ENCODE measurements at regions not wholly inside any gene's neighbourhood (a gene's known extent, or its start where the extent isn't known, plus 50 kb on each side); places are given as distances from the start of the nearest gene placed in this dataset.

DNA sequence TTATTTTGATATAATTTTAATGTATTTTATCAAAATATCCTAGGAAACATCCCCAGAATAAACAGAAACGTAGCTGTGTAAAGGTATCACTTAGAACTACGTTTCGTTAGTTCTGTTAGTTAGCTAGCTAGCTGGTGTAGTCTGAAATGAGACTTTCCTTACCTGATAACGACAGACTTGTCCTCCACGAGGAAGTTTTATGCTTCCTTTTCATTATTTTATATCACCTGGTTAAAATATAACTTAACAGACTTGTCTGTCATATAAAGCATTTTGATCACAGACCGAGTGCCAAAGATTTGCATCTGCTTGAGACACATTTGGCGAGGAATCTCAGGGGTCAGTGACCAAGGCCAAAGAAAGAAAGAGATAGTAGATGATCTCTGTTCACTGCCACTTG, 829.5 kb downstream of the VGLL3 start:
- DNase-seq, result no peak

DNA sequence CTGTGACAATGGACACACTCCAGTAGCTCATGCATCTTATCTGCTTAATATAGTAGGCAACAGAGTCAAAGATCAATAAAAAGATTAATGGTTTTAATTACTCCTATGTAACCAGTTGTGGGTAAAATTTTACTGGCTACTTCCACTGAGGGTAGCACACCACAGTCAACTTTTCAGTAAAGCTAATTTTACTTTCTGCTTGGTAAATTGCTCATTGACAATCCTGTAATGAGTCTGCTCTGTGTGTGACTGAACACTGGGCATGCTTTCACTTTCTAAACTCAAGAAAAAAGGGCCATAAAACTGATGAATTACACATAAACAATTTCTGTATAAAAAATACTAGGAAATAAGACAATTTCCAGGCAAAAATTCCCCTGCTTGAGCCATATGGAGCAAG, 838.3 kb downstream of the VGLL3 start:
- no peak for DNase-seq

DNA sequence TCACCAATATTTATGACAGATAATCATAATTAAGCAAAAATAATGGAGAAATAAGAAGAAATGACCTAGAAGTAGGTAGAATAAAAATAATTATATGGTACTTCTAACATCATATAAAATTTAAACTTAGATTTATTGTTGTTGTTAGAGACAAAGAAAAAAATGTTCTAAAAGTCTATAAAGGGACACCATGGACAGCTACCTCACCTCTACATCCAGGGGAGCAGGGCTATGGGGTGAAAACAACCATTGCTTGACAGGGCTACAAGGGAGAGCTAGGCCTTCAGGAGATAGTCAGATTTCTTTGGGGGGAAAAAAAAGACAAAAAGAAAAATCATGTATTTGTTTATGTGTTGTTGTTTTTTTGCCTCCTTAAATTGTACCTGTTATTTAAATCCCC, 841.9 kb downstream of the VGLL3 start:
- DNase-seq, result no peak

DNA sequence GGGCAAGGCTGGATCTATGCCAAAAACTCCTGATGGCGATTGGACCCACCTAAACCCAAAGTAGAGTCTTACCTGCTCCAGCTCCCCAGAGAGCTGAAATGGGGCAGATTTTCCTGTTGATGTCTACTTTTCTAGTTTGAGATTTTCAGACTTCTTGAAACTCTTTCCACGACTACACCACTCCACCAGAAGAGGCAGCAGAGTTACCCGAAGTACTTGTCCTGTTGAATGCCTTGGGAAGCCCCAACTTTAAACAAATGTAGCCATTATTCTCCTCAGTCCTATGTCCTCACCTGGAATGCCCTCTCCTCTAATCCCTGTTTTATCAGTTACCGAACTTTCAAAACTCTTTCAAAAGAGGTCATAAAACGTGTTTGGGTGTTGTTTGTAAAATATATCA, 843.8 kb downstream of the VGLL3 start:
- no peak for DNase-seq

DNA sequence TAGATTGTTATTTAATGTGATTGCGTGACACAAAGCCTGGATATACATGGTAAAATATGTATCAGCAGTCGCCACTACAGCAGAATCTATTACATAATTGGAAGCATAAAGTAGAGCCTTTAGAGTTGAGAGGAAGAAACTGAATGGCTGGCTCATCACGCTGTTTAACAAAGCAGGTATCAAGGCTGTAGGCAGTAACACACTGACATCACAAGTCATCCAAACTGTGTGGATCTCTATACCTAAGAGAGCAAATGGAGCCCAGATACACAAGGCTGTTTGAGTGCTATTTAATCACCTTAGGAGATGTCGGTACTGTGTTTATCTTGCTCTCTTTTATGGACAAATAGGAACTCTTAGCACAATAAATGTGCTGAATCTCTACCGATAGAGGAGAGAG, 864.4 kb downstream of the VGLL3 start:
- DNase-seq, result no peak
